SH-SY5Y (cell line): ENCODE measurements at regions not wholly inside any gene's neighbourhood (a gene's known extent, or its start where the extent isn't known, plus 50 kb on each side); places are given as distances from the start of the nearest gene placed in this dataset.

Experiments
- GATA2 ChIP-seq: IDR thresholded peaks from 2 replicates; pipeline ENCODE4 v1.6.1; 2011; ENCODE audit warnings: mild to moderate bottlenecking, low read depth, low read length
- GATA3 ChIP-seq: IDR thresholded peaks from 2 replicates; pipeline ENCODE4 v1.6.1; 2011; ENCODE audit warnings: low read depth, mild to moderate bottlenecking, low read length, moderate library complexity

- TF ChIP-seq GATA2 (no peak), GATA3 (no peak)
Measured at GRCh38 chr4:114191496-114191895, 212.0 kb upstream of the ARSJ start.
